ENCODE measurements at regions not wholly inside any gene's neighbourhood (a gene's known extent, or its start where the extent isn't known, plus 50 kb on each side); places are given as distances from the start of the nearest gene placed in this dataset.

- TF ChIP-seq CTCF (conservative IDR thresholded peaks at IDR 0.05; ENCODE audit: low read depth in 2 of 2), result peak; percentile 68 to 70
- no peak for TF ChIP-seq CREB1 (CRISPR knock-in tag; IDR thresholded peaks at IDR 0.05; ENCODE audit: low read depth)
Measured at GRCh38 chr2:200199576-200200263, 106.8 kb upstream of the SPATS2L start.

Data from GM23338 (cell line).